ENCODE measurements at regions not wholly inside any gene's neighbourhood (a gene's known extent, or its start where the extent isn't known, plus 50 kb on each side); places are given as distances from the start of the nearest gene placed in this dataset.

- ATAC-seq (ENCODE audit: insufficient read depth, low read depth) (no peak), DNase-seq (no peak)
- TF ChIP-seq EZH2 (IDR thresholded peaks at IDR 0.05; ENCODE audit: borderline replicate concordance, low read depth, low read length, severe bottlenecking), result no peak
- TF ChIP-seq, protein P1, sequence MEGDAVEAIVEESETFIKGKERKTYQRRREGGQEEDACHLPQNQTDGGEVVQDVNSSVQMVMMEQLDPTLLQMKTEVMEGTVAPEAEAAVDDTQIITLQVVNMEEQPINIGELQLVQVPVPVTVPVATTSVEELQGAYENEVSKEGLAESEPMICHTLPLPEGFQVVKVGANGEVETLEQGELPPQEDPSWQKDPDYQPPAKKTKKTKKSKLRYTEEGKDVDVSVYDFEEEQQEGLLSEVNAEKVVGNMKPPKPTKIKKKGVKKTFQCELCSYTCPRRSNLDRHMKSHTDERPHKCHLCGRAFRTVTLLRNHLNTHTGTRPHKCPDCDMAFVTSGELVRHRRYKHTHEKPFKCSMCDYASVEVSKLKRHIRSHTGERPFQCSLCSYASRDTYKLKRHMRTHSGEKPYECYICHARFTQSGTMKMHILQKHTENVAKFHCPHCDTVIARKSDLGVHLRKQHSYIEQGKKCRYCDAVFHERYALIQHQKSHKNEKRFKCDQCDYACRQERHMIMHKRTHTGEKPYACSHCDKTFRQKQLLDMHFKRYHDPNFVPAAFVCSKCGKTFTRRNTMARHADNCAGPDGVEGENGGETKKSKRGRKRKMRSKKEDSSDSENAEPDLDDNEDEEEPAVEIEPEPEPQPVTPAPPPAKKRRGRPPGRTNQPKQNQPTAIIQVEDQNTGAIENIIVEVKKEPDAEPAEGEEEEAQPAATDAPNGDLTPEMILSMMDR (IDR thresholded peaks at IDR 0.05; ENCODE audit: borderline replicate concordance, extremely low read depth, low read length, poor library complexity, severe bottlenecking), result no peak
- H3K9me3 ChIP-seq (ENCODE audit: insufficient read depth, low read length, severe bottlenecking), result no peaks in the 10 kb centered on the region
- no peaks in the 10 kb centered on the region for H4K20me1 ChIP-seq (ENCODE audit: insufficient read depth, low read length)
- H3K4me1 ChIP-seq (ENCODE audit: insufficient read depth, low read length), result peaks cover 10% of the 10 kb centered on the region
- no peaks in the 10 kb centered on the region for H3K27me3 ChIP-seq (ENCODE audit: insufficient read depth, low read length, poor library complexity)
- H3K4me3 ChIP-seq (ENCODE audit: low read depth in 1 of 2, low read length in 2 of 2), result no peak overlapping the region
- no peaks in the 10 kb centered on the region for H3K79me2 ChIP-seq (ENCODE audit: insufficient read depth, low read length)
- no peak overlapping the region for H3K9ac ChIP-seq (ENCODE audit: low read depth, low read length)
- H3K27ac ChIP-seq (ENCODE audit: low read length), result no peak overlapping the region
- no peak overlapping the region for H2AFZ ChIP-seq (ENCODE audit: low read depth, low read length)
- no peak overlapping the region for H3K4me2 ChIP-seq (ENCODE audit: insufficient read depth, low read length)
- H3K36me3 ChIP-seq (ENCODE audit: insufficient read depth, low read length), result no peaks in the 10 kb centered on the region
Measured at GRCh38 chr2:60219536-60219935, 333.9 kb downstream of the BCL11A start.

DNA sequence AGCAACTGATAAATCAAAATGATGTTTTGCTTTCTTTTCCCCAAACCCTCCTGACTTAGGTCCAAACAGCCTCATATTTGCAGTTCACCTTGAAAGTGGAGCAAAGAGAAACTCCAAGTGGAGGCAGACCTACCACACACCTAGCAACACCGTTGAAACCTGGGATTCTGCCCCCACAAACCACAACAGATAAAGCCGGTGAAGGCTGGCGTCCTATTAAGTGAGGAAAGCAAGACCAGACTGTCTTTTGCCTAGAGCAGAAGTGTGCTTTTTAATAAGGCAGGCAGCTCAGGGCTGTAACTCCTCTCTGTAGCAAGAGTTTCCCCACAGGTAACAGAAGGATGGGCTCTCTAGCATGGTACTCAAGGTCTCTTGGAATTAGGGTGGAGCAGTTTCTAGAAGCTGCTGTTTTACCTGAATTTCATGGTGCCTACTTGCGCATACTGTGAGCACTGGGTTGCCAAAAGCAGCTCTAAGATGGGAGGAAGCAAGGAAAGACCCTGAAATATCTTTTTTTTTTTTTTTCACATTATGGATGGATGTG, 336.9 kb downstream of the BCL11A start:
- Histone ChIP-seq H3K9me3 (ENCODE audit: insufficient read depth, low read length, severe bottlenecking) (no peaks in the 10 kb centered on the region), H3K4me1 (ENCODE audit: insufficient read depth, low read length) (peaks cover 10% of the 10 kb centered on the region), H4K20me1 (ENCODE audit: insufficient read depth, low read length) (no peaks in the 10 kb centered on the region), H3K4me2 (ENCODE audit: insufficient read depth, low read length) (no peak overlapping the region), H2AFZ (ENCODE audit: low read depth, low read length) (peak overlapping the region; percentile 50; the same call in 1 of the 2 replicates), H3K79me2 (ENCODE audit: insufficient read depth, low read length) (no peaks in the 10 kb centered on the region), H3K9ac (ENCODE audit: low read depth, low read length) (no peak overlapping the region), H3K27me3 (ENCODE audit: insufficient read depth, low read length, poor library complexity) (no peaks in the 10 kb centered on the region), H3K36me3 (ENCODE audit: insufficient read depth, low read length) (no peaks in the 10 kb centered on the region), H3K4me3 (ENCODE audit: low read depth in 1 of 2, low read length in 2 of 2) (no peak overlapping the region), H3K27ac (ENCODE audit: low read length) (peak overlapping the region; percentile 38; the same call in 1 of the 2 replicates)
- ATAC-seq (ENCODE audit: insufficient read depth, low read depth) (peak; percentile 78), DNase-seq (peak; percentile 46)
- no peak for TF ChIP-seq EZH2 (IDR thresholded peaks at IDR 0.05; ENCODE audit: borderline replicate concordance, low read depth, low read length, severe bottlenecking)
- TF ChIP-seq, protein P1 (IDR thresholded peaks at IDR 0.05; ENCODE audit: borderline replicate concordance, extremely low read depth, low read length, poor library complexity, severe bottlenecking), result no peak

GRCh38 chr2:60215386-60215901, 338.0 kb downstream of the BCL11A start:
- Histone ChIP-seq H3K27me3 (ENCODE audit: insufficient read depth, low read length, poor library complexity) (no peaks in the 10 kb centered on the region), H3K9me3 (ENCODE audit: insufficient read depth, low read length, severe bottlenecking) (no peaks in the 10 kb centered on the region), H3K4me2 (ENCODE audit: insufficient read depth, low read length) (no peak overlapping the region), H3K4me1 (ENCODE audit: insufficient read depth, low read length) (peaks cover 10% of the 10 kb centered on the region), H3K4me3 (ENCODE audit: low read depth in 1 of 2, low read length in 2 of 2) (no peak overlapping the region), H4K20me1 (ENCODE audit: insufficient read depth, low read length) (no peaks in the 10 kb centered on the region), H2AFZ (ENCODE audit: low read depth, low read length) (no peak overlapping the region), H3K27ac (ENCODE audit: low read length) (no peak overlapping the region), H3K9ac (ENCODE audit: low read depth, low read length) (no peak overlapping the region), H3K79me2 (ENCODE audit: insufficient read depth, low read length) (no peaks in the 10 kb centered on the region), H3K36me3 (ENCODE audit: insufficient read depth, low read length) (no peaks in the 10 kb centered on the region)
- DNase-seq (no peak), ATAC-seq (ENCODE audit: insufficient read depth, low read depth) (no peak)
- TF ChIP-seq, protein P1 (IDR thresholded peaks at IDR 0.05; ENCODE audit: borderline replicate concordance, extremely low read depth, low read length, poor library complexity, severe bottlenecking), result no peak
- TF ChIP-seq EZH2 (IDR thresholded peaks at IDR 0.05; ENCODE audit: borderline replicate concordance, low read depth, low read length, severe bottlenecking), result no peak
